ENCODE measurements at regions not wholly inside any gene's neighbourhood (a gene's known extent, or its start where the extent isn't known, plus 50 kb on each side); places are given as distances from the start of the nearest gene placed in this dataset.

GRCh38 chr5:179431221-179431824, 86.1 kb upstream of the ADAMTS2 start:
- TF ChIP-seq SNAI2 (CRISPR knock-in tag; IDR thresholded peaks at IDR 0.05) = no peak
- no peak for TF ChIP-seq PPARA (CRISPR knock-in tag; IDR thresholded peaks at IDR 0.05; ENCODE audit: borderline replicate concordance)
- no peak for TF ChIP-seq ISL1 (CRISPR knock-in tag; IDR thresholded peaks at IDR 0.05)
- TF ChIP-seq OSR1 (CRISPR knock-in tag; IDR thresholded peaks at IDR 0.05) = no peak
- TF ChIP-seq ZFP30 (CRISPR knock-in tag; IDR thresholded peaks at IDR 0.05) = no peak
- no peak for TF ChIP-seq ZNF565 (CRISPR knock-in tag; conservative IDR thresholded peaks at IDR 0.05; ENCODE audit: low read depth)
- TF ChIP-seq ZC3H10 (CRISPR knock-in tag; IDR thresholded peaks at IDR 0.05) = no peak
- TF ChIP-seq RARB (CRISPR knock-in tag; IDR thresholded peaks at IDR 0.05) = no peak
- no peak for TF ChIP-seq ESRRG (CRISPR knock-in tag; IDR thresholded peaks at IDR 0.05)
- TF ChIP-seq, protein P1, sequence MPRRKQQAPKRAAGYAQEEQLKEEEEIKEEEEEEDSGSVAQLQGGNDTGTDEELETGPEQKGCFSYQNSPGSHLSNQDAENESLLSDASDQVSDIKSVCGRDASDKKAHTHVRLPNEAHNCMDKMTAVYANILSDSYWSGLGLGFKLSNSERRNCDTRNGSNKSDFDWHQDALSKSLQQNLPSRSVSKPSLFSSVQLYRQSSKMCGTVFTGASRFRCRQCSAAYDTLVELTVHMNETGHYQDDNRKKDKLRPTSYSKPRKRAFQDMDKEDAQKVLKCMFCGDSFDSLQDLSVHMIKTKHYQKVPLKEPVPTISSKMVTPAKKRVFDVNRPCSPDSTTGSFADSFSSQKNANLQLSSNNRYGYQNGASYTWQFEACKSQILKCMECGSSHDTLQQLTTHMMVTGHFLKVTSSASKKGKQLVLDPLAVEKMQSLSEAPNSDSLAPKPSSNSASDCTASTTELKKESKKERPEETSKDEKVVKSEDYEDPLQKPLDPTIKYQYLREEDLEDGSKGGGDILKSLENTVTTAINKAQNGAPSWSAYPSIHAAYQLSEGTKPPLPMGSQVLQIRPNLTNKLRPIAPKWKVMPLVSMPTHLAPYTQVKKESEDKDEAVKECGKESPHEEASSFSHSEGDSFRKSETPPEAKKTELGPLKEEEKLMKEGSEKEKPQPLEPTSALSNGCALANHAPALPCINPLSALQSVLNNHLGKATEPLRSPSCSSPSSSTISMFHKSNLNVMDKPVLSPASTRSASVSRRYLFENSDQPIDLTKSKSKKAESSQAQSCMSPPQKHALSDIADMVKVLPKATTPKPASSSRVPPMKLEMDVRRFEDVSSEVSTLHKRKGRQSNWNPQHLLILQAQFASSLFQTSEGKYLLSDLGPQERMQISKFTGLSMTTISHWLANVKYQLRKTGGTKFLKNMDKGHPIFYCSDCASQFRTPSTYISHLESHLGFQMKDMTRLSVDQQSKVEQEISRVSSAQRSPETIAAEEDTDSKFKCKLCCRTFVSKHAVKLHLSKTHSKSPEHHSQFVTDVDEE (CRISPR knock-in tag; IDR thresholded peaks at IDR 0.05) = no peak
- no peak for TF ChIP-seq TOX (CRISPR knock-in tag; IDR thresholded peaks at IDR 0.05; ENCODE audit: borderline replicate concordance)
- no peak for TF ChIP-seq ARNTL (CRISPR knock-in tag; IDR thresholded peaks at IDR 0.05; ENCODE audit: borderline replicate concordance, low read depth)
- TF ChIP-seq BACH2 (CRISPR knock-in tag; IDR thresholded peaks at IDR 0.05; ENCODE audit: borderline replicate concordance) = no peak
- TF ChIP-seq, protein P2, sequence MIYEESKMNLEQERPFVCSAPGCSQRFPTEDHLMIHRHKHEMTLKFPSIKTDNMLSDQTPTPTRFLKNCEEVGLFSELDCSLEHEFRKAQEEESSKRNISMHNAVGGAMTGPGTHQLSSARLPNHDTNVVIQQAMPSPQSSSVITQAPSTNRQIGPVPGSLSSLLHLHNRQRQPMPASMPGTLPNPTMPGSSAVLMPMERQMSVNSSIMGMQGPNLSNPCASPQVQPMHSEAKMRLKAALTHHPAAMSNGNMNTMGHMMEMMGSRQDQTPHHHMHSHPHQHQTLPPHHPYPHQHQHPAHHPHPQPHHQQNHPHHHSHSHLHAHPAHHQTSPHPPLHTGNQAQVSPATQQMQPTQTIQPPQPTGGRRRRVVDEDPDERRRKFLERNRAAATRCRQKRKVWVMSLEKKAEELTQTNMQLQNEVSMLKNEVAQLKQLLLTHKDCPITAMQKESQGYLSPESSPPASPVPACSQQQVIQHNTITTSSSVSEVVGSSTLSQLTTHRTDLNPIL (CRISPR knock-in tag; IDR thresholded peaks at IDR 0.05; ENCODE audit: low read depth) = no peak
- no peak for TF ChIP-seq ZFP3 (CRISPR knock-in tag; IDR thresholded peaks at IDR 0.05)
- ATAC-seq = no peak

- TF ChIP-seq ESRRG (CRISPR knock-in tag; IDR thresholded peaks at IDR 0.05) (no peak), ZFP30 (CRISPR knock-in tag; IDR thresholded peaks at IDR 0.05) (no peak), BACH2 (CRISPR knock-in tag; IDR thresholded peaks at IDR 0.05; ENCODE audit: borderline replicate concordance) (no peak), ISL1 (CRISPR knock-in tag; IDR thresholded peaks at IDR 0.05) (no peak), ZNF565 (CRISPR knock-in tag; conservative IDR thresholded peaks at IDR 0.05; ENCODE audit: low read depth) (no peak)
- TF ChIP-seq, protein P1 (CRISPR knock-in tag; IDR thresholded peaks at IDR 0.05) = no peak
- TF ChIP-seq, protein P3, sequence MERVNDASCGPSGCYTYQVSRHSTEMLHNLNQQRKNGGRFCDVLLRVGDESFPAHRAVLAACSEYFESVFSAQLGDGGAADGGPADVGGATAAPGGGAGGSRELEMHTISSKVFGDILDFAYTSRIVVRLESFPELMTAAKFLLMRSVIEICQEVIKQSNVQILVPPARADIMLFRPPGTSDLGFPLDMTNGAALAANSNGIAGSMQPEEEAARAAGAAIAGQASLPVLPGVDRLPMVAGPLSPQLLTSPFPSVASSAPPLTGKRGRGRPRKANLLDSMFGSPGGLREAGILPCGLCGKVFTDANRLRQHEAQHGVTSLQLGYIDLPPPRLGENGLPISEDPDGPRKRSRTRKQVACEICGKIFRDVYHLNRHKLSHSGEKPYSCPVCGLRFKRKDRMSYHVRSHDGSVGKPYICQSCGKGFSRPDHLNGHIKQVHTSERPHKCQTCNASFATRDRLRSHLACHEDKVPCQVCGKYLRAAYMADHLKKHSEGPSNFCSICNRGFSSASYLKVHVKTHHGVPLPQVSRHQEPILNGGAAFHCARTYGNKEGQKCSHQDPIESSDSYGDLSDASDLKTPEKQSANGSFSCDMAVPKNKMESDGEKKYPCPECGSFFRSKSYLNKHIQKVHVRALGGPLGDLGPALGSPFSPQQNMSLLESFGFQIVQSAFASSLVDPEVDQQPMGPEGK (CRISPR knock-in tag; IDR thresholded peaks at IDR 0.05; ENCODE audit: borderline replicate concordance) = no peak
- no peak for ATAC-seq
Observed at GRCh38 chr5:179430193-179431175, 85.2 kb upstream of the ADAMTS2 start.

DNA sequence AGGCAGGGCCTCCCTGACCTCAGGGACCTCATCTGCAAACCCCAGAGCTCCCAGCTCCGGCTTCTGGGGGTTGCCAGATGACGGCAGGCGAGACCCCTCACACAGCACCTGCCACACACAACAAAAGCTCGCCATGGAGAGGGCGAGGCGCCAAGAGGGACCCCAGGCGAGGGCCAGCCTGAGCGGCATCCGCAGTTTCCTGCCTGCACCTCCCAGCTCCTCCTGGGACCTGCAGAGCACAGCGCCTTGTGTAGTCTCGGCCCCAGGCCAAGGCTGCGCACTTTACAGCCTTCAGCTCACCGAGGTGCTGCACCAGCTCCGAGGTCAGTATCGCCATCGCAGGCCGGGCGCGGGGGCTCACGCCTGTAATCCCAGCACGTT, 82.4 kb upstream of the ADAMTS2 start:
- TF ChIP-seq ESRRG (CRISPR knock-in tag; IDR thresholded peaks at IDR 0.05) (no peak), TCF4 (CRISPR knock-in tag; IDR thresholded peaks at IDR 0.05; ENCODE audit: borderline replicate concordance) (no peak), OSR1 (CRISPR knock-in tag; IDR thresholded peaks at IDR 0.05) (no peak), TOX (CRISPR knock-in tag; IDR thresholded peaks at IDR 0.05; ENCODE audit: borderline replicate concordance) (no peak)
- ATAC-seq = no peak

Data from SK-N-SH treated with all-trans-retinoic acid at 6 μM for 48 hours (cell line).